ENCODE measurements at regions not wholly inside any gene's neighbourhood (a gene's known extent, or its start where the extent isn't known, plus 50 kb on each side); places are given as distances from the start of the nearest gene placed in this dataset.

DNA sequence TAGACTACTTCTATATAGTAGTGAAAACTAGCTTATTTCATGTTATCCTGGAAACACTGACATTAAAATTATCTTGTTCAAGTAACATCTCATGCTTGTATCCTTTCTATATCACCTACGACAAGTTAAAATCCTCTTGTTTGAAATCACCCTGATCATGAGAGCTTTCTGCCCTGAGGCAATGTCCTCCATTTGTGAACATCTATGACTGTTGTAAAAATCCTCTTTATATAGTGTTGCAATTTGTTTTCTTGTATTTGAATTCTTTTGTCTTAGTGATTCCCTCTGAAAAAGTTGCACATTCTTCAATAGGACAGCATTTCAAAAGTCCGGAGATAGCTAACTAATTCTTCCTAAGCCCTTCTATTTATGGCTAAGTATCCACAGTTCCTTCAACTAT lies 480.3 kb downstream of the NSUN3 start:
- Histone ChIP-seq H3K4me2 (ENCODE audit: low read length) (no peak overlapping the region), H3K9me3 (ENCODE audit: control insufficient read depth, insufficient read depth, low read length) (no peaks in the 10 kb centered on the region), H3K9me2 (replicated peaks; ENCODE audit: control insufficient read depth, low read length) (no peaks in the 10 kb centered on the region), H3F3A (ENCODE audit: control insufficient read depth, insufficient read depth) (no peaks in the 10 kb centered on the region), H3K36me3 (ENCODE audit: control insufficient read depth, low read length) (no peaks in the 10 kb centered on the region), H3K4me1 (ENCODE audit: control insufficient read depth, low read length) (no peaks in the 10 kb centered on the region), H4K20me1 (ENCODE audit: control insufficient read depth, insufficient read depth, low read depth, low read length) (no peaks in the 10 kb centered on the region), H3K27me3 (ENCODE audit: control insufficient read depth, low read length) (no peaks in the 10 kb centered on the region), H3K4me3 (ENCODE audit: low read length) (no peak overlapping the region), H3K27ac (ENCODE audit: low read depth, low read length) (no peak overlapping the region), H3K79me2 (ENCODE audit: control insufficient read depth, low read length) (no peaks in the 10 kb centered on the region)
- TF ChIP-seq CTCF (IDR thresholded peaks at IDR 0.05; ENCODE audit: low read depth, low read length, poor library complexity, severe bottlenecking), result no peak
- TF ChIP-seq EZH2phosphoT487 (IDR thresholded peaks at IDR 0.05; ENCODE audit: borderline replicate concordance, low read length), result no peak

- H3K4me2 ChIP-seq (ENCODE audit: low read length), result no peak overlapping the region
- TF ChIP-seq CTCF (IDR thresholded peaks at IDR 0.05; ENCODE audit: low read depth, low read length, poor library complexity, severe bottlenecking) (no peak), EZH2phosphoT487 (IDR thresholded peaks at IDR 0.05; ENCODE audit: borderline replicate concordance, low read length) (no peak)
- no peak overlapping the region for H3K27ac ChIP-seq (ENCODE audit: low read depth, low read length)
- H3K4me1 ChIP-seq (ENCODE audit: control insufficient read depth, low read length), result no peaks in the 10 kb centered on the region
- H3F3A ChIP-seq (ENCODE audit: control insufficient read depth, insufficient read depth), result no peaks in the 10 kb centered on the region
- H3K9me2 ChIP-seq (replicated peaks; ENCODE audit: control insufficient read depth, low read length), result no peaks in the 10 kb centered on the region
- no peaks in the 10 kb centered on the region for H4K20me1 ChIP-seq (ENCODE audit: control insufficient read depth, insufficient read depth, low read depth, low read length)
- H3K4me3 ChIP-seq (ENCODE audit: low read length), result no peak overlapping the region
- H3K27me3 ChIP-seq (ENCODE audit: control insufficient read depth, low read length), result no peaks in the 10 kb centered on the region
- H3K36me3 ChIP-seq (ENCODE audit: control insufficient read depth, low read length), result no peaks in the 10 kb centered on the region
- H3K9me3 ChIP-seq (ENCODE audit: control insufficient read depth, insufficient read depth, low read length), result no peaks in the 10 kb centered on the region
- no peaks in the 10 kb centered on the region for H3K79me2 ChIP-seq (ENCODE audit: control insufficient read depth, low read length)
Observed at GRCh38 chr3:94544131-94544789, 481.4 kb downstream of the NSUN3 start.

DNA sequence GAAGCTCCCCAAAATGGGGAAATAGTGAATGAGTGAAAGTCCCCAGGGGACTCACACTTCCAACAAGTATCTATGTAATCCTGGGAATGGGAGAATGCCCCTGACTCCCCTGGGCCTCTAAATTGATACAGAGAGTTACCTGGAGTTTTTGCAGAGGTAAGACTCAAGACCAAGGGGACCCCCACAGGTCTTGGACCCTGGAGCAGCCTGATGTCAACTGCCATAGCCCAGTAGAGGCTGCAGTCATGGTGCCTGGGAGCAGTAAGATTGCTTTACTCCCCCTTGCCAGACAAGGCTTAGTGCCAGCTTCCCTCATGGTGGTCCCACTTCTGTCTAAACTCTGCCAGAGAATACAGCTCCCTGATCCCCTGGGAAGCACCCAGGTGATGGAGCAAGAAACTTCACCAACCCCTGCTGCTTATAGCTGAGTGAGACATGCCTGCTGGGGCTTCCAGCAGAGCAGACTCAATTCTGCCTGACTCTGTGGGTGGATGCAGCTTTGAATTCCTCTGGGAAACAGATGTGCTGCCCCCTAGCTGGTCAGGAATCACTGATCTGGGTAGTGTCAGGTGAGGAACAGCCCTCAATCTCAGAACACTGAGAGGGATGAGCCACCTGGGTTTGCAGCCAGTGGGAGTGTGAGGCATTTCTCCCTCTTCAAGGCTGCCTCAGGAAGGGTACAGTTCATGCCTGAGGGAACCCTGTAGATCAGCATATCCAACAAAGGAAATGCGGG lies 485.9 kb downstream of the NSUN3 start:
- Histone ChIP-seq H3K79me2 (ENCODE audit: control insufficient read depth, low read length) (no peaks in the 10 kb centered on the region), H3K36me3 (ENCODE audit: control insufficient read depth, low read length) (no peaks in the 10 kb centered on the region), H4K20me1 (ENCODE audit: control insufficient read depth, insufficient read depth, low read depth, low read length) (no peaks in the 10 kb centered on the region), H3F3A (ENCODE audit: control insufficient read depth, insufficient read depth) (no peaks in the 10 kb centered on the region), H3K9me2 (replicated peaks; ENCODE audit: control insufficient read depth, low read length) (no peaks in the 10 kb centered on the region), H3K4me2 (ENCODE audit: low read length) (no peak overlapping the region), H3K27me3 (ENCODE audit: control insufficient read depth, low read length) (no peaks in the 10 kb centered on the region), H3K4me3 (ENCODE audit: low read length) (no peak overlapping the region), H3K9me3 (ENCODE audit: control insufficient read depth, insufficient read depth, low read length) (no peaks in the 10 kb centered on the region), H3K4me1 (ENCODE audit: control insufficient read depth, low read length) (no peaks in the 10 kb centered on the region), H3K27ac (ENCODE audit: low read depth, low read length) (no peak overlapping the region)
- no peak for TF ChIP-seq EZH2phosphoT487 (IDR thresholded peaks at IDR 0.05; ENCODE audit: borderline replicate concordance, low read length)
- TF ChIP-seq CTCF (IDR thresholded peaks at IDR 0.05; ENCODE audit: low read depth, low read length, poor library complexity, severe bottlenecking), result no peak

Measured in DOHH2 (cell line).